ENCODE measurements at regions not wholly inside any gene's neighbourhood (a gene's known extent, or its start where the extent isn't known, plus 50 kb on each side); places are given as distances from the start of the nearest gene placed in this dataset.

GRCh38 chr5:143562935-143563334 is 159.4 kb upstream of the NR3C1 start (continued):
- TF ChIP-seq EZH2 (IDR thresholded peaks at IDR 0.05; ENCODE audit: low read depth, low read length, severe bottlenecking) (no peak), TEAD4 (IDR thresholded peaks at IDR 0.05; ENCODE audit: low read depth, low read length) (no peak)
